CD4-positive, alpha-beta T cell (primary cell): ENCODE measurements at regions not wholly inside any gene's neighbourhood (a gene's known extent, or its start where the extent isn't known, plus 50 kb on each side); places are given as distances from the start of the nearest gene placed in this dataset.

Source experiments
- ATAC-seq: fragments of 200-7000 bp; cut with Tn5 transposase; one replicate; pipeline ENCODE4 v1.10.0; 2022; ENCODE audit warnings: mild to moderate bottlenecking; ENCODE audit not compliant: poor library complexity
- CTCF ChIA-PET: fragments of 350-600 bp; sonication (Branson Sonifier 250); formaldehyde crosslinking; loops from one replicate; lab custom pipeline; 2021; ENCODE audit warnings: antibody characterized with exemption, inconsistent platforms; lab: Charles Lee
- POLR2A ChIA-PET: fragments of 350-600 bp; sonication (Branson Sonifier 250); formaldehyde crosslinking; loops from one replicate; lab custom pipeline; 2021; ENCODE audit warnings: antibody characterized with exemption, inconsistent platforms; lab: Charles Lee
- DNase-seq, 14 experiments: peaks; one replicate each; pipeline ENCODE4 v3.0.0-alpha.2; 2013 to 2020; ENCODE audit warnings: mixed read lengths in 2 of 14
- H3K27ac ChIP-seq, 2 donors: one replicate each; pipeline versions ENCODE4 v1.5.1 to v1.7.0; 2013; ENCODE audit warnings: low read length in 2 of 2, low read depth in 1 of 2, mild to moderate bottlenecking in 1 of 2
- H3K27me3 ChIP-seq, 2 experiments: 1 replicate in 1 of 2; 2 replicates in 1 of 2; pipeline versions ENCODE4 v1.6.1 to v1.7.0; 2013; ENCODE audit warnings: low read length in 2 of 2, control low read depth in 1 of 2, mild to moderate bottlenecking in 1 of 2, moderate library complexity in 1 of 2; ENCODE audit not compliant: insufficient read depth in 2 of 2, control insufficient read depth in 1 of 2
- H3K36me3 ChIP-seq: one replicate; pipeline ENCODE4 v1.6.1; 2013; ENCODE audit warnings: low read length, control low read depth; ENCODE audit not compliant: insufficient read depth
- H3K4me1 ChIP-seq: one replicate; pipeline ENCODE4 v1.6.1; 2013; ENCODE audit warnings: low read length, control low read depth; ENCODE audit not compliant: insufficient read depth
- H3K4me3 ChIP-seq: one replicate; pipeline ENCODE4 v1.5.1; 2013; ENCODE audit warnings: mild to moderate bottlenecking, low read length, moderate library complexity
- H3K9me3 ChIP-seq, 2 experiments: 1 replicate in 1 of 2; 2 replicates in 1 of 2; pipeline versions ENCODE4 v1.6.1 to v1.7.0; 2013; ENCODE audit warnings: low read length in 2 of 2, mild to moderate bottlenecking in 2 of 2, control low read depth in 1 of 2, moderate library complexity in 1 of 2; ENCODE audit not compliant: control insufficient read depth in 1 of 2, insufficient read depth in 1 of 2
- H3K27ac Mint-ChIP-seq: one replicate; pipeline ENCODE4 v1.8.0; 2020; ENCODE audit warnings: mixed read lengths
- H3K27me3 Mint-ChIP-seq: one replicate; pipeline ENCODE4 v1.8.0; 2021; ENCODE audit warnings: mixed read lengths
- H3K36me3 Mint-ChIP-seq: one replicate; pipeline ENCODE4 v1.8.0; 2021; ENCODE audit warnings: low read depth, mixed read lengths
- H3K4me1 Mint-ChIP-seq: one replicate; pipeline ENCODE4 v1.8.0; 2021; ENCODE audit warnings: low read depth, mixed read lengths
- H3K4me3 Mint-ChIP-seq: one replicate; pipeline ENCODE4 v1.8.0; 2020; ENCODE audit warnings: mild to moderate bottlenecking, mixed read lengths
- H3K9me3 Mint-ChIP-seq: one replicate; pipeline ENCODE4 v1.8.0; 2020; ENCODE audit warnings: mixed read lengths
- CTCF ChIP-seq: fragments of 200-600 bp; IDR thresholded peaks from one replicate; pipeline ENCODE4 v1.8.0; 2022; ENCODE audit warnings: antibody characterized with exemption, mild to moderate bottlenecking
- intact Hi-C, 2 experiments: fragments of 100-400 bp; cut with DNase I in 1 of 2; cut with micrococcal nuclease in 1 of 2; formaldehyde crosslinking; loops; one replicate each; pipeline versions ENCODE4 v1.15.1 to v1.9.0; 2023 to 2025; cut with DNase I, micrococcal nuclease

DNA sequence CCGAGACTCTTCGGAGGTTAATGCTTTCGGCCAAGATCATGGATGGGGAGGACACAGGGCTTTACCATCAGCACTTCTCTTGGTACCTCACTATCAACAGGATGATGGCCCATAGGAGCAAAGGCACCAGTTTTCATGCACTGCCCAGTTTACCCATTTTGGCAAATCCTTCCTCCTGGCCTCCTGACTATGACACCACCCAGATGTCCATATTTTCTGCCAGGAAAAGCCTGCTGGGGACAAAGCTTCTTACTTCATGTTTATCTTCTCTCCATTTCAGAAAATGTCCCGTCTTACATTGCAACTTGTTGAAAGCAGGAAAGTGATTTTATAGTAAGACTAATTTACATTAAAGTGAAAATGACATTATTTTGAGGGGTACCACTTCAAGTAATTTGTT is 61.4 kb upstream of the GAS1 start:
- CTCF ChIA-PET = no interaction called here
- H3K27ac ChIP-seq = no peak overlapping the region
- Mint-ChIP-seq H3K4me3 (no peak overlapping the region), H3K36me3 (no peaks in the 10 kb centered on the region), H3K27me3 (peaks cover 10% of the 10 kb centered on the region), H3K27ac (no peak overlapping the region), H3K4me1 (no peaks in the 10 kb centered on the region), H3K9me3 (no peaks in the 10 kb centered on the region)
- H3K36me3 ChIP-seq = no peaks in the 10 kb centered on the region
- no peak for ATAC-seq
- no peak for TF ChIP-seq CTCF
- POLR2A ChIA-PET = no interaction called here
- DNase-seq = no peak
- H3K9me3 ChIP-seq = peaks cover 0 to 11% of the 10 kb centered on the region in 2 experiments
- H3K4me1 ChIP-seq = no peaks in the 10 kb centered on the region
- H3K4me3 ChIP-seq = no peak overlapping the region
- no peaks in the 10 kb centered on the region for H3K27me3 ChIP-seq
- intact Hi-C loops = no loop called here

- peaks cover 6% of the 10 kb centered on the region for H3K27me3 Mint-ChIP-seq
- no peak overlapping the region for H3K4me3 ChIP-seq
- peaks cover 0 to 4% of the 10 kb centered on the region in 2 experiments for H3K27me3 ChIP-seq
- no peaks in the 10 kb centered on the region for H3K36me3 Mint-ChIP-seq
- no peaks in the 10 kb centered on the region for H3K4me1 ChIP-seq
- no peak for ATAC-seq
- peaks cover 0 to 11% of the 10 kb centered on the region in 2 experiments for H3K9me3 ChIP-seq
- H3K36me3 ChIP-seq = no peaks in the 10 kb centered on the region
- intact Hi-C loops = no loop called here
- no peak overlapping the region for H3K27ac ChIP-seq
- no peak overlapping the region for H3K4me3 Mint-ChIP-seq
- CTCF ChIA-PET = no interaction called here
- H3K4me1 Mint-ChIP-seq = no peaks in the 10 kb centered on the region
- TF ChIP-seq CTCF = no peak
- no peak for DNase-seq
- POLR2A ChIA-PET = no interaction called here
- no peaks in the 10 kb centered on the region for H3K9me3 Mint-ChIP-seq
- no peak overlapping the region for H3K27ac Mint-ChIP-seq
These were observed 63.3 kb upstream of the GAS1 start for GRCh38 chr9:87010626-87011025.

GRCh38 chr9:87011551-87011950 is 64.2 kb upstream of the GAS1 start:
- POLR2A ChIA-PET = no interaction called here
- Mint-ChIP-seq H3K4me1 (no peaks in the 10 kb centered on the region), H3K27me3 (peaks cover 6% of the 10 kb centered on the region), H3K4me3 (no peak overlapping the region), H3K36me3 (no peaks in the 10 kb centered on the region), H3K9me3 (no peaks in the 10 kb centered on the region), H3K27ac (no peak overlapping the region)
- Histone ChIP-seq H3K36me3 (no peaks in the 10 kb centered on the region), H3K27me3 (peaks cover 0 to 4% of the 10 kb centered on the region in 2 experiments), H3K9me3 (peaks cover 0 to 13% of the 10 kb centered on the region in 2 experiments), H3K4me3 (no peak overlapping the region), H3K4me1 (no peaks in the 10 kb centered on the region), H3K27ac (no peak overlapping the region)
- no peak for DNase-seq
- no peak for TF ChIP-seq CTCF
- ATAC-seq = no peak
- CTCF ChIA-PET = no interaction called here
- intact Hi-C loops = no loop called here
